ENCODE measurements at regions not wholly inside any gene's neighbourhood (a gene's known extent, or its start where the extent isn't known, plus 50 kb on each side); places are given as distances from the start of the nearest gene placed in this dataset.

GRCh38 chr16:52725043-52725442 is 178.1 kb upstream of the TOX3 start:
- Histone ChIP-seq H3K9me3 (replicated peaks in 1 of 3) (no peaks in the 10 kb centered on the region), H3K4me3 (no peak overlapping the region), H3K27ac (no peak overlapping the region), H3K27me3 (no peaks in the 10 kb centered on the region), H3K4me1 (replicated peaks in 1 of 2) (no peaks in the 10 kb centered on the region), H3K36me3 (replicated peaks in 1 of 2) (no peaks in the 10 kb centered on the region)
- intact Hi-C loops (cut with DNase I), result no loop called here
- TF ChIP-seq POLR2A (IDR thresholded peaks at IDR 0.05), result no peak
- TF ChIP-seq CTCF (IDR thresholded peaks at IDR 0.05), result no peak
- no peak for DNase-seq
- 67 to 82% (median 76%) methylated on average over 3 of the region's 3 CpGs for WGBS, 4 donors

GRCh38 chr16:52721331-52721730 is 174.4 kb upstream of the TOX3 start:
- Histone ChIP-seq H3K36me3 (replicated peaks in 1 of 2) (no peaks in the 10 kb centered on the region), H3K27ac (no peak overlapping the region), H3K4me1 (replicated peaks in 1 of 2) (no peaks in the 10 kb centered on the region), H3K27me3 (no peaks in the 10 kb centered on the region), H3K9me3 (replicated peaks in 1 of 3) (no peaks in the 10 kb centered on the region), H3K4me3 (no peak overlapping the region)
- no peak for DNase-seq
- TF ChIP-seq POLR2A (IDR thresholded peaks at IDR 0.05) (no peak), CTCF (IDR thresholded peaks at IDR 0.05) (no peak)
- WGBS, 4 donors, result 13 to 32% (median 23%) methylated on average over 6 of the region's 6 CpGs
- intact Hi-C loops (cut with DNase I), result no loop called here

GRCh38 chr16:52718046-52718445 is 171.1 kb upstream of the TOX3 start:
- no peak for TF ChIP-seq POLR2A (IDR thresholded peaks at IDR 0.05)
- no peak for TF ChIP-seq CTCF (IDR thresholded peaks at IDR 0.05)
- intact Hi-C loops (cut with DNase I), result no loop called here

GRCh38 chr16:52713740-52714139 is 166.8 kb upstream of the TOX3 start:
- WGBS, 4 donors, result 43 to 55% (median 52%) methylated on average over 7 of the region's 7 CpGs
- intact Hi-C loops (cut with DNase I), result no loop called here
- DNase-seq, result no peak
- Histone ChIP-seq H3K4me3 (no peak overlapping the region), H3K36me3 (replicated peaks in 1 of 2) (no peaks in the 10 kb centered on the region), H3K9me3 (replicated peaks in 1 of 3) (no peaks in the 10 kb centered on the region), H3K27ac (no peak overlapping the region), H3K27me3 (no peaks in the 10 kb centered on the region), H3K4me1 (replicated peaks in 1 of 2) (no peaks in the 10 kb centered on the region)
- no peak for TF ChIP-seq CTCF (IDR thresholded peaks at IDR 0.05)
- TF ChIP-seq POLR2A (IDR thresholded peaks at IDR 0.05), result no peak

More at GRCh38 chr16:52718046-52718445, 171.1 kb upstream of the TOX3 start:
- Histone ChIP-seq H3K36me3 (replicated peaks in 1 of 2) (no peaks in the 10 kb centered on the region), H3K27me3 (no peaks in the 10 kb centered on the region), H3K4me3 (no peak overlapping the region), H3K9me3 (replicated peaks in 1 of 3) (no peaks in the 10 kb centered on the region), H3K27ac (no peak overlapping the region), H3K4me1 (replicated peaks in 1 of 2) (no peaks in the 10 kb centered on the region)
- DNase-seq, result no peak
- 42 to 80% (median 73%) methylated on average over 2 to 4 of the region's 4 CpGs for WGBS, 4 donors
